HL-60/S4 treated with retinoic acid at 250 ng/mL for 4 days and 3 days (cell line): ENCODE measurements at regions not wholly inside any gene's neighbourhood (a gene's known extent, or its start where the extent isn't known, plus 50 kb on each side); places are given as distances from the start of the nearest gene placed in this dataset.
"Not testable (repeated sequence)": the region's sequence is repeated elsewhere in the genome, so short reads cannot be mapped to it uniquely, and the experiment has no call there.

Source experiments
- in situ Hi-C: fragments of 300-500 bp; cut with MboI; formaldehyde crosslinking; loops from 2 replicates; pipeline ENCODE4 v1.7.0; 2022; ENCODE audit warnings: low sequenced_read_pairs

- in situ Hi-C loops = no loop called here
Measured at GRCh38 chr4:10281996-10282395, 165.4 kb upstream of the WDR1 start.

- in situ Hi-C loops = no loop called here
Measured at GRCh38 chr4:10279261-10279660, 162.7 kb upstream of the WDR1 start.

- in situ Hi-C loops = no loop called here
Measured at GRCh38 chr4:10278071-10278470, 161.5 kb upstream of the WDR1 start.

GRCh38 chr4:10276152-10276551, 159.6 kb upstream of the WDR1 start:
- in situ Hi-C loops = no loop called here

- in situ Hi-C loops = no loop called here
Measured at GRCh38 chr4:10275696-10276095, 159.1 kb upstream of the WDR1 start.

GRCh38 chr4:10273030-10273429, 156.4 kb upstream of the WDR1 start:
- in situ Hi-C loops = no loop called here

GRCh38 chr4:10272511-10272910, 155.9 kb upstream of the WDR1 start:
- in situ Hi-C loops = no loop called here

GRCh38 chr4:10267066-10267465, 150.5 kb upstream of the WDR1 start:
- in situ Hi-C loops = no loop called here

GRCh38 chr4:10260777-10261176, 144.2 kb upstream of the WDR1 start:
- in situ Hi-C loops = no loop called here

- in situ Hi-C loops = no loop called here
Measured at GRCh38 chr4:10259976-10260375, 143.4 kb upstream of the WDR1 start.

GRCh38 chr4:10256203-10256602, 139.6 kb upstream of the WDR1 start:
- in situ Hi-C loops = no loop called here

- in situ Hi-C loops = no loop called here
Measured at GRCh38 chr4:10253765-10254164, 137.2 kb upstream of the WDR1 start.

GRCh38 chr4:10245751-10246150, 129.2 kb upstream of the WDR1 start:
- in situ Hi-C loops = no loop called here

GRCh38 chr4:10243856-10244255, 127.3 kb upstream of the WDR1 start:
- in situ Hi-C loops = no loop called here

- in situ Hi-C loops = no loop called here
Measured at GRCh38 chr4:10240691-10241090, 124.1 kb upstream of the WDR1 start.

GRCh38 chr4:10239982-10240654, 123.5 kb upstream of the WDR1 start:
- in situ Hi-C loops = no loop called here

- in situ Hi-C loops = no loop called here
Measured at GRCh38 chr4:10237131-10237530, 120.5 kb upstream of the WDR1 start.

GRCh38 chr4:10232114-10232513, 115.5 kb upstream of the WDR1 start:
- in situ Hi-C loops = no loop called here

- in situ Hi-C loops = no loop called here
Measured at GRCh38 chr4:10226756-10227155, 110.2 kb upstream of the WDR1 start.

- in situ Hi-C loops = no loop called here
Measured at GRCh38 chr4:10225096-10225495, 108.5 kb upstream of the WDR1 start.

- in situ Hi-C loops = no loop called here
Measured at GRCh38 chr4:10223782-10224181, 107.2 kb upstream of the WDR1 start.

GRCh38 chr4:10213481-10213880, 96.9 kb upstream of the WDR1 start:
- in situ Hi-C loops = not testable (repeated sequence)

GRCh38 chr4:10212901-10213300, 96.3 kb upstream of the WDR1 start:
- in situ Hi-C loops = no loop called here
